ENCODE measurements at regions not wholly inside any gene's neighbourhood (a gene's known extent, or its start where the extent isn't known, plus 50 kb on each side); places are given as distances from the start of the nearest gene placed in this dataset.

DNA sequence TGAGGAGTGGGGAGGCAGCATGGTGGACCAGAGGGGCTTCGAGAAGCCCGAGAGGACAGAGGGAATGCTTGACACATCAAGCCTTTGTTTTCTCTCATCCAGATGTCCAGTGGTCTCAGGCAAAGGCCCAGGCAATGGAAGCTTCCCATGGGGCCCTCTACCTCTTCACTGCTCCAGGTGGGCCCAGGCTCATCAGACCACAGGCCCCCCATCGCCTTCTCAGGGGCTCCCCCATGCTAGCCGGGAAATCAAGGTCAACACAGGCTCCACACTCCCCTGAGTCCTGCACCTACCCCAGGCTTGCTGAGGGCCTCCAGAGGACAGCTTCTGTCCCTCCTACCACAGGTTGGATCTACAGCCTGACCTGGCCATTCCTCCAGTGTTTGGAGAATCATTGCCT, 157.5 kb downstream of the CHST1 start:
- no peak for DNase-seq (ENCODE audit: low read depth in 1 of 2, low spot score in 1 of 2)
- no peak overlapping the region for H3K4me3 ChIP-seq (replicated peaks; ENCODE audit: insufficient read depth, low read length)
- no peaks in the 10 kb centered on the region for H3K27me3 ChIP-seq (ENCODE audit: insufficient read depth, poor library complexity, severe bottlenecking)
- no peak overlapping the region for H3K27ac ChIP-seq (replicated peaks)
- no peak for TF ChIP-seq GABPA (IDR thresholded peaks at IDR 0.05; ENCODE audit: low read depth)
- no peak for TF ChIP-seq POLR2AphosphoS5 (IDR thresholded peaks at IDR 0.05; ENCODE audit: low read depth)

- TF ChIP-seq, protein P1, sequence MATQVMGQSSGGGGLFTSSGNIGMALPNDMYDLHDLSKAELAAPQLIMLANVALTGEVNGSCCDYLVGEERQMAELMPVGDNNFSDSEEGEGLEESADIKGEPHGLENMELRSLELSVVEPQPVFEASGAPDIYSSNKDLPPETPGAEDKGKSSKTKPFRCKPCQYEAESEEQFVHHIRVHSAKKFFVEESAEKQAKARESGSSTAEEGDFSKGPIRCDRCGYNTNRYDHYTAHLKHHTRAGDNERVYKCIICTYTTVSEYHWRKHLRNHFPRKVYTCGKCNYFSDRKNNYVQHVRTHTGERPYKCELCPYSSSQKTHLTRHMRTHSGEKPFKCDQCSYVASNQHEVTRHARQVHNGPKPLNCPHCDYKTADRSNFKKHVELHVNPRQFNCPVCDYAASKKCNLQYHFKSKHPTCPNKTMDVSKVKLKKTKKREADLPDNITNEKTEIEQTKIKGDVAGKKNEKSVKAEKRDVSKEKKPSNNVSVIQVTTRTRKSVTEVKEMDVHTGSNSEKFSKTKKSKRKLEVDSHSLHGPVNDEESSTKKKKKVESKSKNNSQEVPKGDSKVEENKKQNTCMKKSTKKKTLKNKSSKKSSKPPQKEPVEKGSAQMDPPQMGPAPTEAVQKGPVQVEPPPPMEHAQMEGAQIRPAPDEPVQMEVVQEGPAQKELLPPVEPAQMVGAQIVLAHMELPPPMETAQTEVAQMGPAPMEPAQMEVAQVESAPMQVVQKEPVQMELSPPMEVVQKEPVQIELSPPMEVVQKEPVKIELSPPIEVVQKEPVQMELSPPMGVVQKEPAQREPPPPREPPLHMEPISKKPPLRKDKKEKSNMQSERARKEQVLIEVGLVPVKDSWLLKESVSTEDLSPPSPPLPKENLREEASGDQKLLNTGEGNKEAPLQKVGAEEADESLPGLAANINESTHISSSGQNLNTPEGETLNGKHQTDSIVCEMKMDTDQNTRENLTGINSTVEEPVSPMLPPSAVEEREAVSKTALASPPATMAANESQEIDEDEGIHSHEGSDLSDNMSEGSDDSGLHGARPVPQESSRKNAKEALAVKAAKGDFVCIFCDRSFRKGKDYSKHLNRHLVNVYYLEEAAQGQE (IDR thresholded peaks at IDR 0.05; ENCODE audit: insufficient replicate concordance, low read depth) = no peak
- no peak for TF ChIP-seq CTCF (IDR thresholded peaks at IDR 0.05; ENCODE audit: insufficient read depth, low read length)
- Histone ChIP-seq H3K27me3 (ENCODE audit: insufficient read depth, poor library complexity, severe bottlenecking) (no peaks in the 10 kb centered on the region), H3K4me3 (replicated peaks; ENCODE audit: insufficient read depth, low read length) (no peak overlapping the region), H3K27ac (replicated peaks) (no peak overlapping the region)
- DNase-seq (ENCODE audit: low read depth in 1 of 2, low spot score in 1 of 2) = no peak
Observed at GRCh38 chr11:45503311-45503710, 162.1 kb downstream of the CHST1 start.

GRCh38 chr11:45502226-45502545, 163.2 kb downstream of the CHST1 start:
- Histone ChIP-seq H3K4me3 (replicated peaks; ENCODE audit: insufficient read depth, low read length) (no peak overlapping the region), H3K27ac (replicated peaks) (no peak overlapping the region), H3K27me3 (ENCODE audit: insufficient read depth, poor library complexity, severe bottlenecking) (no peaks in the 10 kb centered on the region)
- TF ChIP-seq, protein P1 (IDR thresholded peaks at IDR 0.05; ENCODE audit: insufficient replicate concordance, low read depth) = no peak
- TF ChIP-seq POLR2AphosphoS5 (IDR thresholded peaks at IDR 0.05; ENCODE audit: low read depth) = no peak
- TF ChIP-seq SPI1 (IDR thresholded peaks at IDR 0.05; ENCODE audit: borderline replicate concordance, low read depth) = no peak
- TF ChIP-seq GABPA (IDR thresholded peaks at IDR 0.05; ENCODE audit: low read depth) = no peak
- TF ChIP-seq CTCF (IDR thresholded peaks at IDR 0.05; ENCODE audit: insufficient read depth, low read length) = no peak
- no peak for DNase-seq (ENCODE audit: low read depth in 1 of 2, low spot score in 1 of 2)

GRCh38 chr11:45501392-45502225, 163.8 kb downstream of the CHST1 start:
- no peaks in the 10 kb centered on the region for H3K27me3 ChIP-seq (ENCODE audit: insufficient read depth, poor library complexity, severe bottlenecking)
- no peak for TF ChIP-seq CTCF (IDR thresholded peaks at IDR 0.05; ENCODE audit: insufficient read depth, low read length)
- TF ChIP-seq SPI1 (IDR thresholded peaks at IDR 0.05; ENCODE audit: borderline replicate concordance, low read depth) = no peak
- no peak for TF ChIP-seq POLR2AphosphoS5 (IDR thresholded peaks at IDR 0.05; ENCODE audit: low read depth)
- TF ChIP-seq, protein P1 (IDR thresholded peaks at IDR 0.05; ENCODE audit: insufficient replicate concordance, low read depth) = no peak
- no peak for TF ChIP-seq GABPA (IDR thresholded peaks at IDR 0.05; ENCODE audit: low read depth)
- no peak overlapping the region for H3K4me3 ChIP-seq (replicated peaks; ENCODE audit: insufficient read depth, low read length)
- DNase-seq (ENCODE audit: low read depth in 1 of 2, low spot score in 1 of 2) = no peak
- H3K27ac ChIP-seq (replicated peaks) = no peak overlapping the region

All from HL-60 (cell line).